SK-N-SH (cell line): ENCODE measurements at regions not wholly inside any gene's neighbourhood (a gene's known extent, or its start where the extent isn't known, plus 50 kb on each side); places are given as distances from the start of the nearest gene placed in this dataset.

Experiments used
- CTCF ChIA-PET: fragments of 300-600, 350-600 bp; formaldehyde crosslinking; extraction: SDS; loops from one replicate; lab custom pipeline; 2021; lab: Yijun Ruan, JAX
- POLR2A ChIA-PET: fragments of 350-600 bp; sonication (Branson Sonifier 250); formaldehyde crosslinking; extraction: SDS; loops from one replicate; lab custom pipeline; 2020; ENCODE audit warnings: antibody characterized with exemption, inconsistent platforms; lab: Yijun Ruan, JAX
- DNase-seq: peaks from one replicate; pipeline ENCODE4 v3.0.0; 2012
- H2AFZ ChIP-seq: fragments of 200-600 bp; sonication (generic); 2 replicates; pipeline ENCODE4 v1.8.1; 2016; ENCODE audit warnings: antibody characterized with exemption, mild to moderate bottlenecking, low read depth
- H3F3A ChIP-seq: fragments of 200-600 bp; sonication (generic); replicated peaks from 2 replicates; pipeline ENCODE3; 2016; ENCODE audit warnings: antibody characterized with exemption, mild to moderate bottlenecking; ENCODE audit not compliant: insufficient read depth
- H3K27ac ChIP-seq, 2 experiments: fragments of 200-500 bp in 1 of 2; fragments of 200-600 bp in 1 of 2; sonication (Bioruptor generic) in 1 of 2; sonication (generic), shearing (Covaris generic) in 1 of 2; 2 replicates each; pipeline versions ENCODE4 v1.5.1 to v1.6.1; 2014 to 2016; ENCODE audit warnings: low read depth in 2 of 2, inconsistent platforms in 1 of 2, low read length in 1 of 2, mild to moderate bottlenecking in 1 of 2, mixed read lengths in 1 of 2
- H3K27me3 ChIP-seq: fragments of 200-600 bp; sonication (generic), shearing (Covaris generic); 2 replicates; pipeline ENCODE4 v1.6.1; 2016; ENCODE audit warnings: mixed run types; ENCODE audit not compliant: insufficient read depth
- H3K36me3 ChIP-seq, 2 experiments: fragments of 200-500 bp in 1 of 2; fragments of 200-600 bp in 1 of 2; sonication (Bioruptor generic) in 1 of 2; sonication (generic) in 1 of 2; replicated peaks in 1 of 2; 2 replicates each; pipeline versions ENCODE3 to v1.5.1; 2014 to 2016; ENCODE audit warnings: low read length in 1 of 2, mild to moderate bottlenecking in 1 of 2; ENCODE audit not compliant: insufficient read depth in 2 of 2, control insufficient read depth in 1 of 2
- H3K4me1 ChIP-seq, 2 experiments: fragments of 200-500 bp in 1 of 2; fragments of 200-600 bp in 1 of 2; sonication (Bioruptor generic) in 1 of 2; sonication (generic), shearing (Covaris generic) in 1 of 2; 2 replicates each; pipeline versions ENCODE4 v1.5.1 to v1.6.1; 2014 to 2016; ENCODE audit warnings: low read depth in 1 of 2, low read length in 1 of 2, mixed run types in 1 of 2; ENCODE audit not compliant: insufficient read depth in 2 of 2, control insufficient read depth in 1 of 2
- H3K4me2 ChIP-seq: fragments of 200-600 bp; sonication (generic), shearing (Covaris generic); 2 replicates; pipeline ENCODE4 v1.6.1; 2017; ENCODE audit warnings: mixed run types
- H3K4me3 ChIP-seq, 2 experiments: fragments of 200-500 bp in 1 of 2; fragments of 200-600 bp in 1 of 2; sonication (Bioruptor generic) in 1 of 2; sonication (generic), shearing (Covaris generic) in 1 of 2; 2 replicates each; pipeline versions ENCODE4 v1.5.1 to v1.8.1; 2014 to 2016; ENCODE audit warnings: low read depth in 2 of 2, inconsistent platforms in 1 of 2, low read length in 1 of 2, mild to moderate bottlenecking in 1 of 2, mixed read lengths in 1 of 2, moderate library complexity in 1 of 2
- H3K79me2 ChIP-seq: fragments of 200-600 bp; sonication (generic); 2 replicates; pipeline ENCODE4 v1.8.1; 2017; ENCODE audit warnings: mild to moderate bottlenecking; ENCODE audit not compliant: insufficient read depth
- H3K9ac ChIP-seq: fragments of 200-600 bp; sonication (generic); 2 replicates; pipeline ENCODE4 v1.6.1; 2017; ENCODE audit warnings: mixed run types
- H3K9me2 ChIP-seq: fragments of 200-600 bp; sonication (generic); 2 replicates; pipeline ENCODE4 v1.6.1; 2017; ENCODE audit warnings: mixed run types
- H3K9me3 ChIP-seq: fragments of 200-600 bp; sonication (generic); 2 replicates; pipeline ENCODE4 v1.6.1; 2017; ENCODE audit warnings: mixed run types, mild to moderate bottlenecking, moderate library complexity
- H4K20me1 ChIP-seq: fragments of 200-600 bp; sonication (generic); 2 replicates; pipeline ENCODE4 v1.6.1; 2017; ENCODE audit warnings: mild to moderate bottlenecking, mixed run types; ENCODE audit not compliant: insufficient read depth
- CTCF ChIP-seq: fragments of 200-600 bp; sonication (generic); IDR thresholded peaks from 2 replicates; pipeline ENCODE4 v1.6.1; 2017; ENCODE audit warnings: antibody characterized with exemption, mild to moderate bottlenecking, moderate library complexity
- FOSL2 ChIP-seq: IDR thresholded peaks from 2 replicates; pipeline ENCODE4 v1.4.0; 2012; ENCODE audit warnings: low read depth, mild to moderate bottlenecking, moderate library complexity, borderline replicate concordance
- FOXM1 ChIP-seq: IDR thresholded peaks from 2 replicates; pipeline ENCODE4 v1.4.0; 2012; ENCODE audit warnings: low read depth, mild to moderate bottlenecking
- JUND ChIP-seq: IDR thresholded peaks from 2 replicates; pipeline ENCODE4 v1.4.0; 2012
- MAX ChIP-seq: IDR thresholded peaks from 2 replicates; pipeline ENCODE4 v1.4.0; 2012; ENCODE audit warnings: low read depth
- MXI1 ChIP-seq: IDR thresholded peaks from 2 replicates; pipeline ENCODE4 v1.6.1; 2012; ENCODE audit warnings: mild to moderate bottlenecking, low read depth, low read length, improper control_type of control experiment
- NRF1 ChIP-seq: IDR thresholded peaks from 2 replicates; pipeline ENCODE4 v1.6.1; 2012; ENCODE audit warnings: low read depth, mild to moderate bottlenecking, low read length
- PBX3 ChIP-seq: IDR thresholded peaks from 2 replicates; pipeline ENCODE4; 2012
- RAD21 ChIP-seq: IDR thresholded peaks from 2 replicates; pipeline ENCODE4 v1.6.1; 2012; ENCODE audit warnings: mild to moderate bottlenecking, low read length
- RCOR1 ChIP-seq: fragments of 150-350 bp; IDR thresholded peaks from 2 replicates; pipeline ENCODE4 v1.6.1; 2017; ENCODE audit warnings: antibody characterized with exemption, low read length
- REST ChIP-seq: IDR thresholded peaks from 2 replicates; pipeline ENCODE4 v1.6.1; 2012; ENCODE audit warnings: mild to moderate bottlenecking, low read depth, low read length, moderate library complexity
- RFX5 ChIP-seq: IDR thresholded peaks from 2 replicates; pipeline ENCODE4 v1.6.1; 2012; ENCODE audit warnings: mild to moderate bottlenecking, improper control_type of control experiment, low read length
- RXRA ChIP-seq: IDR thresholded peaks from 2 replicates; pipeline ENCODE4 v1.4.0; 2012; ENCODE audit warnings: low read depth, mild to moderate bottlenecking, borderline replicate concordance
- SIN3A ChIP-seq: IDR thresholded peaks from 2 replicates; pipeline ENCODE4 v1.6.1; 2012; ENCODE audit warnings: low read depth, mild to moderate bottlenecking, low read length, moderate library complexity, borderline replicate concordance
- TAF1 ChIP-seq: IDR thresholded peaks from 2 replicates; pipeline ENCODE4 v1.6.1; 2012; ENCODE audit warnings: low read depth, mild to moderate bottlenecking, low read length, moderate library complexity, borderline replicate concordance
- TCF12 ChIP-seq: IDR thresholded peaks from 2 replicates; pipeline ENCODE4 v1.4.0; 2012
- USF1 ChIP-seq: IDR thresholded peaks from 2 replicates; pipeline ENCODE4 v1.4.0; 2012; ENCODE audit warnings: low read depth, borderline replicate concordance
- USF2 ChIP-seq: fragments of 150-350 bp; IDR thresholded peaks from 2 replicates; pipeline ENCODE4 v1.6.1; 2017; ENCODE audit warnings: antibody characterized with exemption, low read length, low read depth, borderline replicate concordance
- WGBS: methylation state at CpG from one replicate; pipeline ENCODE4 v1.1.6; 2017; ENCODE audit warnings: low lambda C conversion rate; 5-methylcytosine and 5-hydroxymethylcytosine counted together

- peaks cover 0 to 11% of the 10 kb centered on the region in 2 experiments; a peak in 2 of 4 replicates for H3K4me1 ChIP-seq
- no peaks in the 10 kb centered on the region for H3K36me3 ChIP-seq
- TF ChIP-seq TCF12 (no peak), FOSL2 (no peak), CTCF (no peak), RFX5 (no peak), RXRA (no peak), NRF1 (no peak), MAX (no peak), PBX3 (no peak), FOXM1 (no peak), REST (no peak), RCOR1 (no peak), MXI1 (no peak), TAF1 (no peak), USF1 (no peak), JUND (no peak), RAD21 (no peak), SIN3A (no peak), USF2 (no peak)
- CTCF ChIA-PET = interaction anchor here (0.6 kb wide), 1 partner anchor 1216 kb away, joined by 4 read pairs; no protein-coding TSS in a partner anchor
- no peaks in the 10 kb centered on the region for H3F3A ChIP-seq
- no peak overlapping the region for H3K4me2 ChIP-seq
- no peaks in the 10 kb centered on the region for H3K9me2 ChIP-seq
- H3K9me3 ChIP-seq = no peaks in the 10 kb centered on the region
- H2AFZ ChIP-seq = no peak overlapping the region
- POLR2A ChIA-PET = no interaction called here
- H4K20me1 ChIP-seq = no peaks in the 10 kb centered on the region
- no peak overlapping the region; a peak in 1 of 4 replicates for H3K27ac ChIP-seq
- no peak for DNase-seq
- H3K79me2 ChIP-seq = no peaks in the 10 kb centered on the region
- H3K9ac ChIP-seq = no peak overlapping the region
- no peaks in the 10 kb centered on the region for H3K27me3 ChIP-seq
- H3K4me3 ChIP-seq = no peak overlapping the region
- 69% methylated on average over 2 of the region's 2 CpGs for WGBS
These were observed 367.1 kb upstream of the ADGRL2 start for GRCh38 chr1:81433676-81434075.
